H1 (cell line): ENCODE measurements at regions not wholly inside any gene's neighbourhood (a gene's known extent, or its start where the extent isn't known, plus 50 kb on each side); places are given as distances from the start of the nearest gene placed in this dataset.

Source experiments
- CTCF ChIA-PET: fragments of 300-600 bp; sonication (Branson Sonifier 250); formaldehyde crosslinking; loops from one replicate; lab custom pipeline; 2021; ENCODE audit not compliant: partially characterized antibody; lab: Charles Lee
- POLR2A ChIA-PET: fragments of 300-600 bp; sonication (Branson Sonifier 250); formaldehyde crosslinking; loops from one replicate; lab custom pipeline; 2021; ENCODE audit warnings: inconsistent platforms; ENCODE audit not compliant: partially characterized antibody; lab: Charles Lee
- DNase-seq, 2 experiments: peaks; one replicate each; pipeline versions ENCODE4 v3.0.0 to v3.0.0-alpha.2; 2010 to 2022; ENCODE audit warnings: low spot score in 2 of 2, low read depth in 1 of 2, mixed read lengths in 1 of 2
- FAIRE-seq: peaks from 2 replicates; lab custom pipeline; 2011; peaks lifted over from hg19 to GRCh38; lab: Jason Lieb, UNC
- H2AFZ ChIP-seq: 2 replicates; pipeline ENCODE4 v1.8.1; 2012; ENCODE audit warnings: low read length, inconsistent platforms
- H2AK5ac ChIP-seq: 2 replicates; pipeline ENCODE4 v1.6.1; 2013; ENCODE audit warnings: low read depth, low read length
- H2BK120ac ChIP-seq: replicated peaks from 2 replicates; pipeline ENCODE3; 2013; ENCODE audit warnings: low read depth, low read length, inconsistent platforms
- H2BK12ac ChIP-seq: 2 replicates; pipeline ENCODE4 v1.6.1; 2013; ENCODE audit warnings: low read depth, low read length
- H2BK15ac ChIP-seq: 2 replicates; pipeline ENCODE4 v1.6.1; 2013; ENCODE audit warnings: low read length
- H2BK20ac ChIP-seq: 2 replicates; pipeline ENCODE4 v1.6.1; 2013; ENCODE audit warnings: low read length
- H2BK5ac ChIP-seq: 2 replicates; pipeline ENCODE4 v1.6.1; 2013; ENCODE audit warnings: low read depth, low read length
- H3K14ac ChIP-seq: 2 replicates; pipeline ENCODE4 v1.6.1; 2013; ENCODE audit warnings: inconsistent platforms; ENCODE audit not compliant: insufficient read length
- H3K18ac ChIP-seq: 2 replicates; pipeline ENCODE4 v1.6.1; 2013; ENCODE audit warnings: low read length; ENCODE audit errors: extremely low read depth
- H3K23ac ChIP-seq: 2 replicates; pipeline ENCODE4 v1.6.1; 2013; ENCODE audit warnings: inconsistent platforms; ENCODE audit not compliant: insufficient read length
- H3K23me2 ChIP-seq: 2 replicates; pipeline ENCODE4 v1.6.1; 2013; ENCODE audit warnings: low read depth, low read length
- H3K27ac ChIP-seq: 2 replicates; pipeline ENCODE4 v1.6.1; 2011; ENCODE audit warnings: low read depth, low read length, inconsistent platforms
- H3K27me3 ChIP-seq, 4 experiments: replicated peaks in 1 of 4; 1 replicate in 1 of 4; 2 replicates in 3 of 4; pipeline versions ENCODE4 v1.6.1 to v1.8.1; 2011 to 2013; ENCODE audit warnings: low read length in 3 of 4, mild to moderate bottlenecking in 3 of 4, inconsistent platforms in 2 of 4, mixed read lengths in 2 of 4, moderate library complexity in 1 of 4; ENCODE audit not compliant: control insufficient read depth in 3 of 4, insufficient read depth in 3 of 4; ENCODE audit errors: extremely low read depth in 1 of 4
- H3K36me3 ChIP-seq, 4 experiments: 2 replicates each; pipeline versions ENCODE4 v1.6.1 to v1.8.1; 2011 to 2013; ENCODE audit warnings: mild to moderate bottlenecking in 4 of 4, low read length in 3 of 4, moderate library complexity in 2 of 4, control low read depth in 1 of 4, inconsistent platforms in 1 of 4; ENCODE audit not compliant: insufficient read depth in 4 of 4, control insufficient read depth in 2 of 4
- H3K4ac ChIP-seq: replicated peaks from 2 replicates; pipeline ENCODE3; 2013; ENCODE audit warnings: low read length, low read depth, mixed read lengths, inconsistent platforms; ENCODE audit not compliant: insufficient read length
- H3K4me1 ChIP-seq, 4 experiments: replicated peaks in 1 of 4; 1 replicate in 1 of 4; 2 replicates in 3 of 4; pipeline versions ENCODE4 v1.6.1 to v1.8.1; 2011 to 2013; ENCODE audit warnings: low read length in 3 of 4, inconsistent platforms in 2 of 4, mixed read lengths in 1 of 4; ENCODE audit not compliant: insufficient read depth in 4 of 4, control insufficient read depth in 3 of 4
- H3K4me2 ChIP-seq, 2 experiments: 2 replicates each; pipeline versions ENCODE4 v1.6.1 to v1.8.1; 2011 to 2013; ENCODE audit warnings: low read depth in 2 of 2, low read length in 2 of 2, control low read depth in 1 of 2, inconsistent platforms in 1 of 2, mild to moderate bottlenecking in 1 of 2; ENCODE audit not compliant: insufficient read depth in 1 of 2
- H3K4me3 ChIP-seq, 4 experiments: fragments of 200-600, 300-600 bp in 1 of 4; sonication (generic), shearing (Covaris generic), sonication (Bioruptor Twin) in 1 of 4; 2 replicates each; pipeline versions ENCODE4 v1.5.1 to v1.8.1; 2011 to 2016; ENCODE audit warnings: low read length in 4 of 4, low read depth in 3 of 4, control low read depth in 2 of 4, inconsistent platforms in 2 of 4, mild to moderate bottlenecking in 2 of 4, mixed read lengths in 1 of 4, moderate library complexity in 1 of 4; ENCODE audit not compliant: insufficient read depth in 2 of 4; ENCODE audit errors: extremely low read depth in 1 of 4
- H3K56ac ChIP-seq: replicated peaks from 2 replicates; pipeline ENCODE3; 2013; ENCODE audit warnings: low read depth, mild to moderate bottlenecking, mixed read lengths, low read length, inconsistent platforms; ENCODE audit not compliant: insufficient read length
- H3K79me1 ChIP-seq: 2 replicates; pipeline ENCODE4 v1.6.1; 2013; ENCODE audit warnings: low read depth, low read length, control low read depth
- H3K79me2 ChIP-seq, 2 experiments: 2 replicates each; pipeline versions ENCODE4 v1.6.1 to v1.8.1; 2012 to 2013; ENCODE audit warnings: low read length in 2 of 2, mild to moderate bottlenecking in 2 of 2, inconsistent platforms in 1 of 2; ENCODE audit not compliant: insufficient read depth in 2 of 2, control insufficient read depth in 1 of 2
- H3K9ac ChIP-seq, 4 experiments: replicated peaks in 1 of 4; 1 replicate in 1 of 4; 2 replicates in 3 of 4; pipeline versions ENCODE4 v1.6.1 to v1.8.1; 2011 to 2013; ENCODE audit warnings: low read depth in 3 of 4, low read length in 3 of 4, control low read depth in 2 of 4, mild to moderate bottlenecking in 2 of 4, moderate library complexity in 2 of 4, inconsistent platforms in 1 of 4; ENCODE audit errors: extremely low read depth in 1 of 4
- H3K9me3 ChIP-seq, 2 experiments: 2 replicates each; pipeline versions ENCODE4 v1.6.1 to v1.8.1; 2012 to 2013; ENCODE audit warnings: mild to moderate bottlenecking in 2 of 2, moderate library complexity in 2 of 2, control low read depth in 1 of 2, inconsistent platforms in 1 of 2, low read depth in 1 of 2, low read length in 1 of 2, mixed read lengths in 1 of 2; ENCODE audit not compliant: insufficient read depth in 2 of 2
- H4K20me1 ChIP-seq, 2 experiments: replicated peaks in 1 of 2; 2 replicates each; pipeline versions ENCODE3 to v1.8.1; 2011 to 2013; ENCODE audit warnings: inconsistent platforms in 2 of 2, low read length in 2 of 2, mild to moderate bottlenecking in 1 of 2; ENCODE audit not compliant: insufficient read depth in 2 of 2, control insufficient read depth in 1 of 2
- H4K5ac ChIP-seq: 2 replicates; pipeline ENCODE4 v1.6.1; 2013; ENCODE audit warnings: low read length, low read depth, mixed read lengths, inconsistent platforms; ENCODE audit not compliant: insufficient read length
- H4K8ac ChIP-seq: 2 replicates; pipeline ENCODE4 v1.8.0; 2013; ENCODE audit warnings: mild to moderate bottlenecking, moderate library complexity, low read length, inconsistent platforms; ENCODE audit not compliant: insufficient read depth; ENCODE audit errors: extremely low read depth
- H4K91ac ChIP-seq: replicated peaks from 2 replicates; pipeline ENCODE3; 2013; ENCODE audit warnings: low read length, mixed read lengths, inconsistent platforms; ENCODE audit not compliant: insufficient read length
- CBX5 ChIP-seq: fragments of 300-800, 300-1000 bp; sonication (generic); IDR thresholded peaks from 2 replicates; pipeline ENCODE4 v1.7.1; 2016; ENCODE audit warnings: antibody characterized with exemption, low read length, low read depth
- CEBPB ChIP-seq: IDR thresholded peaks from 2 replicates; pipeline ENCODE4 v1.6.1; 2012; ENCODE audit warnings: low read depth, low read length
- CHD1 ChIP-seq: IDR thresholded peaks from 2 replicates; pipeline ENCODE4 v1.6.1; 2012; ENCODE audit warnings: low read depth, low read length, improper control_type of control experiment
- EZH2 ChIP-seq: fragments of 200-600 bp; sonication (generic); IDR thresholded peaks from 2 replicates; pipeline ENCODE4 v1.7.1; 2012; ENCODE audit warnings: low read depth, mild to moderate bottlenecking, moderate library complexity, low read length, inconsistent platforms; ENCODE audit not compliant: severe bottlenecking
- NANOG ChIP-seq: IDR thresholded peaks from 2 replicates; pipeline ENCODE4 v1.6.1; 2011; ENCODE audit warnings: low read length, low read depth, mild to moderate bottlenecking, inconsistent platforms; ENCODE audit not compliant: insufficient read depth, poor library complexity, severe bottlenecking
- RXRA ChIP-seq: IDR thresholded peaks from 2 replicates; pipeline ENCODE4 v1.6.1; 2011; ENCODE audit warnings: low read depth, mild to moderate bottlenecking, low read length, moderate library complexity; ENCODE audit not compliant: insufficient read depth
- SIRT6 ChIP-seq: IDR thresholded peaks from one replicate; pipeline ENCODE4 v1.7.1; 2012; ENCODE audit warnings: low read length, inconsistent platforms
- SIX5 ChIP-seq: IDR thresholded peaks from 2 replicates; pipeline ENCODE4 v1.6.1; 2011; ENCODE audit warnings: mild to moderate bottlenecking, low read depth, low read length
- SP1 ChIP-seq: IDR thresholded peaks from 2 replicates; pipeline ENCODE4 v1.6.1; 2011; ENCODE audit warnings: low read depth, low read length
- SRF ChIP-seq: IDR thresholded peaks from 2 replicates; pipeline ENCODE4 v1.6.1; 2011; ENCODE audit warnings: mild to moderate bottlenecking, low read depth, low read length, moderate library complexity
- TAF1 ChIP-seq: IDR thresholded peaks from 2 replicates; pipeline ENCODE4 v1.6.1; 2011; ENCODE audit warnings: mild to moderate bottlenecking, low read depth, low read length

DNA sequence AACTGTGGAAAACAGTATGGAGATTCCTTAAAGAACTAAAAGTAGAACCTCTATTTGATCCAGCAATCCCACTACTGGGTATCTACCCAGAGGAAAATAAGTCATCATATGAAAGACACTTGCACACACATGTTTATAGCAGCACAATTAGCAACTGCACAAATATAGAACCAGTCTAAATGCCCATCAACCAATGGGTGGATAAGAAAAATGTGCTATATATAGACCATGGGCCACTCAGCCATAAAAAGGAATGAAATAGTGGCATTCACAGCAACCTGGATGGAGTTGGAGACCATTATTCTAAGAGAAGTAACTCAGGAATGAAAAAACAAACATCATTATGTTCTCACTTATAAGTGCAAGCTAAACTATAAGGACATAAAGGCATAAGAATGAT lies 105.0 kb upstream of the PGBD5 start:
- Histone ChIP-seq H3K36me3 (no peaks in the 10 kb centered on the region), H3K79me1 (no peaks in the 10 kb centered on the region), H3K9me3 (peaks cover 2 to 5% of the 10 kb centered on the region in 2 experiments; a peak in 2 of 4 replicates), H3K4me2 (no peak overlapping the region), H3K56ac (no peak overlapping the region), H3K4me1 (no peaks in the 10 kb centered on the region), H2BK15ac (no peak overlapping the region), H2BK120ac (no peak overlapping the region), H3K9ac (no peak overlapping the region), H3K27ac (no peak overlapping the region), H2BK20ac (no peak overlapping the region), H3K4me3 (no peak overlapping the region), H3K14ac (no peak overlapping the region), H4K5ac (no peak overlapping the region), H2AFZ (no peak overlapping the region), H3K18ac (no peak overlapping the region), H2BK5ac (no peak overlapping the region), H3K23ac (no peak overlapping the region), H4K20me1 (no peaks in the 10 kb centered on the region), H3K4ac (no peak overlapping the region), H3K27me3 (no peaks in the 10 kb centered on the region), H3K79me2 (no peaks in the 10 kb centered on the region), H4K8ac (no peak overlapping the region), H3K23me2 (no peaks in the 10 kb centered on the region), H2BK12ac (no peak overlapping the region), H4K91ac (no peak overlapping the region), H2AK5ac (no peak overlapping the region)
- no peak for DNase-seq
- CTCF ChIA-PET: interaction anchor here (0.5 kb wide), 1 partner anchor 74 kb away, joined by 3 read pairs; no protein-coding TSS in a partner anchor
- POLR2A ChIA-PET: no interaction called here
- no peak for FAIRE-seq
- TF ChIP-seq EZH2: no peak
- TF ChIP-seq TAF1: no peak
- no peak for TF ChIP-seq SIX5
- no peak for TF ChIP-seq SIRT6
- TF ChIP-seq CBX5: no peak
- no peak for TF ChIP-seq NANOG
- TF ChIP-seq CHD1: no peak
- no peak for TF ChIP-seq RXRA
- no peak for TF ChIP-seq SRF
- TF ChIP-seq SP1: no peak
- no peak for TF ChIP-seq CEBPB
